ENCODE measurements at regions not wholly inside any gene's neighbourhood (a gene's known extent, or its start where the extent isn't known, plus 50 kb on each side); places are given as distances from the start of the nearest gene placed in this dataset.

DNA sequence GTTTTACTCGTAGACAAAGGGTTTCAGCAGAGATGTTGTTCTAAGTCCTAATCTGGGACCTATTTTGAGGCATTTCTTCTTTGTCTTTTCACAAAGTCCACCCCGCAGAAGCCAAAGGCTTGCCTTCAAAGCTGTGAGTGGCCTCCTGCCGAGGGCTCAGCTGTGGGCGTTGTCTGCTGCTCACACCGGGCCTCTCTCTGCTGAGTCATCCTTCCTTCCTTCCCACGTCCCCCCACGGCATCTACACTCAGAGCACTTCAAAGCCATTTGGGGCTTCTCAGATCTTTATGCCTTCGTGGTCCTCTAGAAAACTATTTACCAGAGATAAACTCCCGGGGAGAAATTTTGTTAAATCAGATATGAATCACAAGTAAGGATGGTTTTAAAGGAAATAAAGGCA, 115.9 kb upstream of the TMPO start:
- peak; percentile 83 for DNase-seq
- no peaks in the 10 kb centered on the region for H3K9me3 Mint-ChIP-seq (ENCODE audit: low read depth)
- CTCF ChIA-PET, result interaction anchor here (1.2 to 1.9 kb wide), 5 partner anchors 25 to 1412 kb away, joined by 3 to 7 read pairs (median 3); no protein-coding TSS in a partner anchor
- H3K4me1 Mint-ChIP-seq, result peaks cover 37% of the 10 kb centered on the region
- peak; percentile 82 for ATAC-seq
- H3K4me3 Mint-ChIP-seq, result peak overlapping the region; percentile 20
- no peaks in the 10 kb centered on the region for H3K27me3 Mint-ChIP-seq
- H3K36me3 Mint-ChIP-seq, result peaks cover 2% of the 10 kb centered on the region
- H3K27ac Mint-ChIP-seq, result peak overlapping the region; percentile 80

DNA sequence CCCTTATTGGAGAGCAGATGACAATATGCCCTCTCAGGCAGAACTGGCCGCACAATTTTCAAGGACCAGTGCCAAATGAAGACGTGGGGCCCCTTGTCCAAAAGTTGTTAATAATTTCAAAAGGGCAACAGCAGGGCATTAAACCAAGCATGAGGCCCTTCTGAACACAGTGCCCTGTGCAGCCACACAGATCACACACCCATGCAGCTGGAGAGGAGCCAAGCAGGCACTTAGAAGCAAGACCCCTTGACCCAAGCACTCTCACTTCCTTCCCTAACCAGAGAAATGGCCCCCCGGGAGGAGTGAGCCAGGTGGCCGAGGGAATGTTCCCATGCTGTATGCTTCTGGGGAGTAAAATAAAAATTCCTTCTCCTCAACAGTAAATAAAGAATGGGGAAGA, 114.0 kb upstream of the TMPO start:
- Mint-ChIP-seq H3K9me3 (ENCODE audit: low read depth) (peaks cover 2% of the 10 kb centered on the region), H3K27me3 (no peaks in the 10 kb centered on the region), H3K4me3 (no peak overlapping the region), H3K4me1 (peaks cover 43% of the 10 kb centered on the region), H3K36me3 (peaks cover 2% of the 10 kb centered on the region), H3K27ac (no peak overlapping the region)
- DNase-seq (no peak), ATAC-seq (no peak)
- CTCF ChIA-PET, result interaction anchor here (1.6 kb wide), 1 partner anchor 89 kb away, joined by 4 read pairs; no protein-coding TSS in a partner anchor

DNA sequence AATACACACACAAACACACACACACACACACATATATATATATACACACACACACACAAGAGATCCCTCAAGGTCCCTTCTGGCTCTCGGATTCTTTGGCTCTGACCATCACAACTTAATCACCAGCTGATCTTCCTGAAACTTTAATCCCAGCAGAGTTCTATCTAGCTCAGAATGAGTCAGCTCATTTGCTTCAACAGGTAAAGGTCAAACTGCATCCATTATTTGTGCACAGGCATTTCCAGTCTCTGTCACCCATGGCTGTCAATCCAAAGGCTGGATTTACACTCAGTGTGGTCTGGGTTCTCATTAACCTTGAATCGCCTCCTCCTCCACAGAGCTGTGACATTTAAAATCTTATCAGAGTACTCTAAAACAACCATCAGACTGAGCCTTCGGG, 113.3 kb upstream of the TMPO start:
- H3K9me3 Mint-ChIP-seq (ENCODE audit: low read depth), result peaks cover 2% of the 10 kb centered on the region
- no peak overlapping the region for H3K4me3 Mint-ChIP-seq
- H3K4me1 Mint-ChIP-seq, result peaks cover 38% of the 10 kb centered on the region
- ATAC-seq (no peak), DNase-seq (no peak)
- H3K36me3 Mint-ChIP-seq, result peaks cover 2% of the 10 kb centered on the region
- no peak overlapping the region for H3K27ac Mint-ChIP-seq
- CTCF ChIA-PET, result no interaction called here
- H3K27me3 Mint-ChIP-seq, result no peaks in the 10 kb centered on the region

DNA sequence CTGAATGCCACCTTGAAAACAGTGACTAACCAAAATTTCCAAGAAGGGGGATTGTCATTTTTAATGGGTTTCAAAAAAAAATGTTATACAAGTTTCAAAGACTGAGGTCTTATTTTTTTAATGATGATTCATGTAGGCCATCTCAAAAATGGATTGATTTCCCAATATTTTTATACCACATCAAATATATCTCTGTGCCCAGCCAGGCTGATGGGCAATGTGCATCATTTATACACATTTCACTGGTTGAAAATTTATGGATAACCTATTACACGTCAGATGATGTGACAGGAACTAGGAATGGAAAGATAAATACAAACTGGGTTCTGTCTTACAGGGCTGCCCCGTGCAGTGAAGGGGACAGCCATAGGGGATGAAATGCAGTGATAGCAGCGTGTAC, 112.7 kb upstream of the TMPO start:
- Mint-ChIP-seq H3K27me3 (no peaks in the 10 kb centered on the region), H3K36me3 (peaks cover 2% of the 10 kb centered on the region), H3K4me3 (no peak overlapping the region), H3K27ac (no peak overlapping the region), H3K4me1 (peaks cover 32% of the 10 kb centered on the region), H3K9me3 (ENCODE audit: low read depth) (peaks cover 2% of the 10 kb centered on the region)
- DNase-seq, result no peak
- no peak for ATAC-seq
- CTCF ChIA-PET, result no interaction called here

DNA sequence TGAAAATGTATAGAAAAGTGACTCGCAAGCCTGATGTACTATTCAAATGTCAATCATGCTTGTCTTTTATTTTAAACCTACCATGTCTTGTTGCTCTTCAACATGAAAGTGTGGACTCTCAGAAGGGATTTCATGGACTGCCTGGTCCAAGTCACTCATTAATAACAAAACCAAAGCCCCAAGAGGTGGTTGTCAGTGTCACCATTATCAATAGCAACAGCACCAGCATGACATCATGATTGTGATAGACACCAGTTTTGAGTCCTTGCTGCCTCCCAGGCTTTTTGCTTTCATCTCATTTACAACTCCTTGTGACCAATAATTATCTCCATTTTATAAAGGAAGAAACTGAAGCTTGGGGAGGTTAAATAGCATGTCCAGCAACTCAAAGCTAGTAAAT, 112.0 kb upstream of the TMPO start:
- Mint-ChIP-seq H3K36me3 (peaks cover 2% of the 10 kb centered on the region), H3K4me1 (peaks cover 28% of the 10 kb centered on the region), H3K27ac (no peak overlapping the region), H3K27me3 (no peaks in the 10 kb centered on the region), H3K9me3 (ENCODE audit: low read depth) (peaks cover 2% of the 10 kb centered on the region), H3K4me3 (no peak overlapping the region)
- ATAC-seq (no peak), DNase-seq (no peak)
- CTCF ChIA-PET, result interaction anchor here (0.6 kb wide), 1 partner anchor 31 kb away, joined by 3 read pairs; no protein-coding TSS in a partner anchor

DNA sequence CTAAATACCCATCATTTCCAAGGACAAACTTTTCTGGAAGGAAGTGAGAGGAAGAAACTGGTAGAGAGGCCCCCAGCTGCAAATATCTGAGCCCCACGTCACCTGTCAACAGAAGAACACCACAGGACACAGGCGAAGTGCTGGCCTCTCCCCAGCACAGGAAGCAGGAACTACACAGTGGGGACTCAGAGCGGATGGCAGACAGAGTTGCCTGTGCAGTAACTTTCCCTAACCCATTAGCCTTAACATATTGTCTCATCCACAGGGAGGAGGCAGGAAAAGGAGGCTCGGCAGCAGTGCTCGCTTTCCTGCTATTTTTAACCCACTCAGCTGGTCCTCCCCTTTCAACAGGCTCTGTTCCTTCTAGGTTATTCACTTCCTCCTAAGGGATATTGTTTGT, 111.5 kb upstream of the TMPO start:
- Mint-ChIP-seq H3K27ac (no peak overlapping the region), H3K4me1 (peaks cover 23% of the 10 kb centered on the region), H3K4me3 (no peak overlapping the region), H3K9me3 (ENCODE audit: low read depth) (peaks cover 2% of the 10 kb centered on the region), H3K27me3 (no peaks in the 10 kb centered on the region), H3K36me3 (peaks cover 2% of the 10 kb centered on the region)
- CTCF ChIA-PET, result interaction anchor here (0.6 kb wide), 1 partner anchor 32 kb away, joined by 3 read pairs; no protein-coding TSS in a partner anchor
- no peak for ATAC-seq
- no peak for DNase-seq

DNA sequence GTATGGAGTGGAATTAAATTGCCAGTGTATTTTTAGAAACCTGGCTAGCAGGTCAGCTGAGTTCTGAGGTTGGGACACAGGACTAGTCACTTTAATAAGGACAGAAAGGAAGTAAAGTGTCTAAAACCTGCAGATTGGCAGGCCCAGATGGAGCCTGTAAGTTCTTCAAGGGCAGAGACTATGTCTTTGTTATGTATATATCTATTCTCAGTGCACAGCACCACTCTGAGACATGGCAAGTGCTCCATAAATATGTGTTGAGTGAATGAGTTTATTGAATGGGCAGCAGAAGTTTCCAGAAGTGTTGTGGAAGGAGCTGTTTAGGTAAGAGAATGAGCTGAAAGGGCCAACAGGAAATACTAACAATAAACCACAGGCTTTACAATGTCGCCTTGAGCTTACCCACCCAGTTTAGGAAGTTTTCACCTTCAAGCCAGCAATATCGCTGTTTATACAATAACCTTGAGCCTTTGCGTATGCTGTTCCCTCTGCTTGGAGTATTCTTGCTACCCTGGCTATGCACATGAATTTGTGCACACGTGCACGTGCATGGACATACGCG, 109.5 kb upstream of the TMPO start:
- CTCF ChIA-PET, result interaction anchor here (1.4 kb wide), 1 partner anchor 57 kb away, joined by 3 read pairs; no protein-coding TSS in a partner anchor
- H3K9me3 Mint-ChIP-seq (ENCODE audit: low read depth), result peaks cover 2% of the 10 kb centered on the region
- peaks cover 8% of the 10 kb centered on the region for H3K27me3 Mint-ChIP-seq
- ATAC-seq (no peak), DNase-seq (no peak)
- H3K4me3 Mint-ChIP-seq, result no peak overlapping the region
- H3K36me3 Mint-ChIP-seq, result no peaks in the 10 kb centered on the region
- H3K27ac Mint-ChIP-seq, result no peak overlapping the region
- peaks cover 9% of the 10 kb centered on the region for H3K4me1 Mint-ChIP-seq

DNA sequence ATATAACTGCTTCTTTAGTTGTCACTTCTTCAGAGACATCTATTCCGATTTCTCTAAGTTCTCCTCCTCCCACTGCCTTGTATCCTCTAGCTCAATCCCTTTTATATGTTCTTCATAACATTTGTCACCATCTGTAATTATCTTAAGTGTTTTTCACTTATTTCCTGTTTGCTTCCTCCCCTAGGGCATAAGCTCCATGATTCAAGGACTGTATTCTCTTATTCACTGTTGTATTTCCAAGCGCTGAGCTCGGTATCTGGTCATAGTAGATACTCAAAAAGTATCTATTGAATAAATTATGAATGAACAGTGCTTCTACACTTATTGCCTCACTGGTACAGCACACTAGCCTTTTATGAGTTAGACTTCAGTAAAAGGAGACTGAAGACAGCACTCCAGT, 109.0 kb upstream of the TMPO start:
- DNase-seq, result no peak
- no peak overlapping the region for H3K27ac Mint-ChIP-seq
- H3K9me3 Mint-ChIP-seq (ENCODE audit: low read depth), result peaks cover 2% of the 10 kb centered on the region
- ATAC-seq, result no peak
- H3K4me1 Mint-ChIP-seq, result peaks cover 9% of the 10 kb centered on the region
- CTCF ChIA-PET, result interaction anchor here (1.4 kb wide), 1 partner anchor 56 kb away, joined by 3 read pairs; no protein-coding TSS in a partner anchor
- no peak overlapping the region for H3K4me3 Mint-ChIP-seq
- no peaks in the 10 kb centered on the region for H3K36me3 Mint-ChIP-seq
- peaks cover 10% of the 10 kb centered on the region for H3K27me3 Mint-ChIP-seq

DNA sequence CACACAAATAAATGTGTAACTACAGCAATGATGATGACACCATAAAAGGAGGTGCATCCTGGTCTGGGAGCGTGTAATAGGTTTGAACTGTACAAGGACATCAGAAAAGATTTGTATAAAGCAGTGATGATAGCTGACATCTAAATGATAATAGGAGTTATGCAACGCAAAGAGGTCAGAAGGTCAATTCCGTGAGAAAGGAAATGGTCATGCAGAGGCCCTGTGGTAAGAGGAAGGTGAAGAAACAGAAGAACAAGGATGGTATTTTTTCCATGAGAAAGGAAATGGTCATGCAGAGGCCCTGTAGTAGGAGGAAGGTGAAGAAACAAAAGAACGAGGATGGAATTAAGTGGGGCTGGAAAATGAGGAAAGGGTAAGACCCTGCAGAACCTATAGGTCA, 106.7 kb upstream of the TMPO start:
- peaks cover 2% of the 10 kb centered on the region for H3K9me3 Mint-ChIP-seq (ENCODE audit: low read depth)
- peaks cover 9% of the 10 kb centered on the region for H3K4me1 Mint-ChIP-seq
- no peaks in the 10 kb centered on the region for H3K36me3 Mint-ChIP-seq
- DNase-seq, result no peak
- H3K27ac Mint-ChIP-seq, result no peak overlapping the region
- ATAC-seq, result no peak
- peaks cover 16% of the 10 kb centered on the region for H3K27me3 Mint-ChIP-seq
- H3K4me3 Mint-ChIP-seq, result no peak overlapping the region
- CTCF ChIA-PET, result no interaction called here

DNA sequence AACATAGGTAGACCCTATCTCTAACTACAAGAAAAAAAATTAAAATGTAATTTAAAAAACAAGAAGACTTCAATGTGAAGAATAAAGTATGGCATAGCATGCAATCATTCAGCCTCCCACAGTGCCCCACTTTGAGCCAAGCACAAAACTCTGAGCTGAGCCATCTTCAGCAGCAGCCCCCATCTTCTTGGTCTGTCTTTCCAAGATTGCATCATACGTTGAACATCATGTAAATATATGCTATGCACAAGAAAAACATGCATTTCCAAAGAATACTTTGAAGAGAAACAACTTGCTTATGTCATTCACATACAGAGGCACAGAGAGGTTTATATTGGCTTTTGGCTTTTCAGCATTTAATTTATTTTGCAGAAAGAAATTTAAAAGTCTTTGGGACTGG, 105.8 kb upstream of the TMPO start:
- peaks cover 9% of the 10 kb centered on the region for H3K4me1 Mint-ChIP-seq
- peaks cover 2% of the 10 kb centered on the region for H3K9me3 Mint-ChIP-seq (ENCODE audit: low read depth)
- DNase-seq (no peak), ATAC-seq (no peak)
- peaks cover 18% of the 10 kb centered on the region for H3K27me3 Mint-ChIP-seq
- CTCF ChIA-PET, result no interaction called here
- H3K4me3 Mint-ChIP-seq, result no peak overlapping the region
- no peaks in the 10 kb centered on the region for H3K36me3 Mint-ChIP-seq
- no peak overlapping the region for H3K27ac Mint-ChIP-seq

DNA sequence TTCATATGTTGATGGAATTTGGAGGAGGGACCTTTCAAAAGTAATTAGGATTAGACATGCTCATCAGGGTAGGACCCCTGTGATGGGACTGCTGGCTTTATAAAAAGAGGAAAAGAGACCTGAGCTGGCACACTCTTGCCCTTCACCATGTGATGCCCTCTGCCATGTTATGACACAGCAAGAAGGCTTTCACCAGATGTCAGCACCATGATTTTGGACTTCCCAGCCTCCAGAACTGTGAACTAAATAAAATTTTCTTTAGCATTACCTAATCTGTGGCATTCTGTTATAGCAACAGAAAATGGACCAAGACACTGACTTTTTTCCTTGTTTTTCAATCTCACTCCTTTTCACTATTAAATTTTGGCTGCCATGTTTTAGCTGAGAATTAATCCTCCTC, 105.0 kb upstream of the TMPO start:
- CTCF ChIA-PET, result no interaction called here
- no peak overlapping the region for H3K4me3 Mint-ChIP-seq
- ATAC-seq, result no peak
- no peaks in the 10 kb centered on the region for H3K36me3 Mint-ChIP-seq
- H3K4me1 Mint-ChIP-seq, result peaks cover 9% of the 10 kb centered on the region
- H3K27me3 Mint-ChIP-seq, result peaks cover 19% of the 10 kb centered on the region
- H3K9me3 Mint-ChIP-seq (ENCODE audit: low read depth), result no peaks in the 10 kb centered on the region
- DNase-seq, result no peak
- H3K27ac Mint-ChIP-seq, result no peak overlapping the region

DNA sequence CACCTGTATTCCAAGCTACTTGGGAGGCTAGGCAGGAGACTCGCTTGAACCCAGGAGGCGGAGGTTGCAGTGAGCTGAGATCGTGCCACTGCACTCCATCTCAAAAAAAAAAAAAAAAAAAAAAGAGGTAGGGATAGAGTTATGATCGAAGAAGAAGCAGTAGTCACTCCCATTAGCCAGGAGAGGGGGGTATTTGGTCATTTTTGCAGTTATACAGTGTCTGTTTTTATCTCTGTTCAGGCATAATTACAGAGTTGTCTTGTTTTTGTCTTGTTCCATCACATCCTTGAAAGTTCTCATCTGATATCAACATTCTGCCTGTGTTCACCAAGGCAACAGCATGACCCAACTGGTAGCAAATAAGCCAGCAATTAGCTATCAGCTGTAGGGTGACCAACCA, 98.5 kb upstream of the TMPO start:
- CTCF ChIA-PET, result no interaction called here
- H3K4me1 Mint-ChIP-seq, result peaks cover 9% of the 10 kb centered on the region
- H3K27ac Mint-ChIP-seq, result no peak overlapping the region
- H3K36me3 Mint-ChIP-seq, result no peaks in the 10 kb centered on the region
- no peak overlapping the region for H3K4me3 Mint-ChIP-seq
- H3K9me3 Mint-ChIP-seq (ENCODE audit: low read depth), result no peaks in the 10 kb centered on the region
- no peak for ATAC-seq
- peaks cover 11% of the 10 kb centered on the region for H3K27me3 Mint-ChIP-seq
- no peak for DNase-seq

DNA sequence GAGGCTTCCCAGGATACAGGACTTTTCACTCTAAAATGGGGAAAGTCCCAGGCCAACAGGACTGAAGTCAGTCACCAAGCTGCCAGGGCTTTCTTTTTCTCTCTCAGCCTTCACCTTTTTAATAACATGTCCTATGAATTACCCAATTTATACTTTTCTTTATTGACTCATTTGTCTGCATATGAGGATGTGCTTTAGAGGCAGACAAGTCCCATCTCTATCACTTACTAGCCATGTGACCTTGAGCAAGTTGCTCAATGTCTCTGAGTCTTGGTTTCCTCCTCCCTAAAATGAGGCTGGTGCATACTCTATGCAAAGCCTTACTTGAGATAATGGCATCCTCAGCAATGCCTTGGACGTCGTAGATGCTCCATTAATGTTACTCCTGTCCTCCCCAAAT, 98.1 kb upstream of the TMPO start:
- ATAC-seq (no peak), DNase-seq (no peak)
- H3K4me1 Mint-ChIP-seq, result peaks cover 9% of the 10 kb centered on the region
- H3K36me3 Mint-ChIP-seq, result no peaks in the 10 kb centered on the region
- CTCF ChIA-PET, result no interaction called here
- H3K9me3 Mint-ChIP-seq (ENCODE audit: low read depth), result no peaks in the 10 kb centered on the region
- no peak overlapping the region for H3K27ac Mint-ChIP-seq
- no peak overlapping the region for H3K4me3 Mint-ChIP-seq
- H3K27me3 Mint-ChIP-seq, result peaks cover 9% of the 10 kb centered on the region

DNA sequence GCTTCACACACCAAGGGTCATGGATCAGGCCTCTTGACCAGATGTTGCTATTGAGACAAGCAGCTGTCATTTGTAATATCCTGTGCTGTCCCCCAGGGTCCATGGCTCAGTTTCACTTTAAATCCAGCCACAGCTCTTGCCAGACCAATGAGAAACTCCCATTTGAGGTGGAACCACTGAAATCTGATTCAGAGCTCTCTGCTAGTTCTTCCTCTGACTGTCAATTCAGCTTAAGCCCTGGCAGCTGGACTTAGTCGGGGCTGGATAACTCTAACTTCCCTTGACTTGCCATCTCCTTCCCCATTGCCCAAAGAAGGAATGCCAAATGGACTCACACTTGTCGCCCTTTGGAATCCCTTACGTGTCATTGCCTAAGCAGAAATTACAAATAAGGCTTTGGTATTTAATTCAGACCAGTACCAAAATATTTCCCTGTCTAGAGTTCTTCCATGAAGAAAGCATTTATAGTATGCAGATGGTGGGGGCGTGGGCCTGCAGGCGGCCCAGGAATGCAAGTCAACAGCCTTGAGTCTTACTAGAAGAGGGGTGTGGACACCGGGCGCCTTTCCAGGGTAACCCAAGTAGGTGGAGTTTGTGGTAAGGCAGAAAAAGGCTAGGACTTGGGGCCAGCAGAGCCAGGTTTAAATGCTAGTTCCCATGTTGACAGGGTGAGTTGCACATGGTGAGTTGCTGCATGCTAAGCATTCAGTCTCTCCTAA, 96.9 kb upstream of the TMPO start:
- peaks cover 9% of the 10 kb centered on the region for H3K4me1 Mint-ChIP-seq
- peaks cover 8% of the 10 kb centered on the region for H3K27me3 Mint-ChIP-seq
- no peak for DNase-seq
- no peak for ATAC-seq
- CTCF ChIA-PET, result no interaction called here
- H3K4me3 Mint-ChIP-seq, result no peak overlapping the region
- H3K36me3 Mint-ChIP-seq, result no peaks in the 10 kb centered on the region
- no peaks in the 10 kb centered on the region for H3K9me3 Mint-ChIP-seq (ENCODE audit: low read depth)
- no peak overlapping the region for H3K27ac Mint-ChIP-seq
